ENCODE measurements at regions not wholly inside any gene's neighbourhood (a gene's known extent, or its start where the extent isn't known, plus 50 kb on each side); places are given as distances from the start of the nearest gene placed in this dataset.

DNA sequence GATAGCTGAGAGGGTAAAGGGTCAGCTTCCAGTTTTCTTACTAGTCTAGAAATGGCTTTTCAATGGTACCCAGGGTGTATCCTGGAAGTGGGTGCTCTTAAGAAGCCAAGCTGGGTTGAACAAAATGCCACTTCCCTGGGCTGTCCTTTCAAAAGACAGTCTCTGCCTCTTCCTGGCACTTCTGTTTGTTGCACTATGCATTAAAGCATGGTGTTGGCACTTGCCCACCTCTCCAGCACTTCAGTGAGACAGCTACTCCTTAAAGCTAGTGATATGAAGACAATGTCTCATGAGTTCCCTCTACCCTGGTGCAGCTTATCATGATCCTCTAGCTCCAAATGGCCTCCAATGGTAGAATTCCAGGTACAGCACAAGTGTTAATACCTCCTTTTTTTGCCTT, 74.3 kb upstream of the IGFBP5 start:
- TF ChIP-seq, protein P1, sequence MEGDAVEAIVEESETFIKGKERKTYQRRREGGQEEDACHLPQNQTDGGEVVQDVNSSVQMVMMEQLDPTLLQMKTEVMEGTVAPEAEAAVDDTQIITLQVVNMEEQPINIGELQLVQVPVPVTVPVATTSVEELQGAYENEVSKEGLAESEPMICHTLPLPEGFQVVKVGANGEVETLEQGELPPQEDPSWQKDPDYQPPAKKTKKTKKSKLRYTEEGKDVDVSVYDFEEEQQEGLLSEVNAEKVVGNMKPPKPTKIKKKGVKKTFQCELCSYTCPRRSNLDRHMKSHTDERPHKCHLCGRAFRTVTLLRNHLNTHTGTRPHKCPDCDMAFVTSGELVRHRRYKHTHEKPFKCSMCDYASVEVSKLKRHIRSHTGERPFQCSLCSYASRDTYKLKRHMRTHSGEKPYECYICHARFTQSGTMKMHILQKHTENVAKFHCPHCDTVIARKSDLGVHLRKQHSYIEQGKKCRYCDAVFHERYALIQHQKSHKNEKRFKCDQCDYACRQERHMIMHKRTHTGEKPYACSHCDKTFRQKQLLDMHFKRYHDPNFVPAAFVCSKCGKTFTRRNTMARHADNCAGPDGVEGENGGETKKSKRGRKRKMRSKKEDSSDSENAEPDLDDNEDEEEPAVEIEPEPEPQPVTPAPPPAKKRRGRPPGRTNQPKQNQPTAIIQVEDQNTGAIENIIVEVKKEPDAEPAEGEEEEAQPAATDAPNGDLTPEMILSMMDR (conservative IDR thresholded peaks at IDR 0.05; ENCODE audit: low read length), result no peak
- DNase-seq (ENCODE audit: low read depth), result no peak
- H3K4me3 ChIP-seq (ENCODE audit: low read length), result no peak overlapping the region

DNA sequence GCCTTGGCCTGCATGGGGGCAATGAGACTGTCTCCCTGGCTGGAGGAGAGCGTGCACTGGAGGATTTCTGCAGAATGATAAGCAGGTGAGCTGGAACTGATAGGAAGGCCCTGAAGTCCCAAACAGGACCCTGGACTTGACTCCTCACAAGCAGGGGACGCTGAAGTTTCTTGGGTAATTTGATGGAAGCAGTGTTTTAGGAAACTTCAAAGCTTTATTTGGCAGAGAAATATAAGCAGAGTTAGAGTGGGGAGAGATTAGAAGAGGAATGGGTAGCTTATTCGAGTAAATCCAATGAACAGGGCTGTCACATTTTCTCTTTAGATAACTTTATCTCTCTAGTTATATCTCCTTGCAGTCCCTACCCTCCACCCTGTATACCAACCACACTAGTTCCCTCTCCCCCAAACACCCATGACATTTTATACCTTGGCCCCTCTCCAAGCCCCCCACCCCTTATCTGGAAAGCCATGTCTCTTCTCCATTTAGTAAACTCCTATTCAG, 73.6 kb upstream of the IGFBP5 start:
- DNase-seq (ENCODE audit: low read depth), result no peak
- H3K4me3 ChIP-seq (ENCODE audit: low read length), result no peak overlapping the region
- TF ChIP-seq, protein P1 (conservative IDR thresholded peaks at IDR 0.05; ENCODE audit: low read length), result no peak

DNA sequence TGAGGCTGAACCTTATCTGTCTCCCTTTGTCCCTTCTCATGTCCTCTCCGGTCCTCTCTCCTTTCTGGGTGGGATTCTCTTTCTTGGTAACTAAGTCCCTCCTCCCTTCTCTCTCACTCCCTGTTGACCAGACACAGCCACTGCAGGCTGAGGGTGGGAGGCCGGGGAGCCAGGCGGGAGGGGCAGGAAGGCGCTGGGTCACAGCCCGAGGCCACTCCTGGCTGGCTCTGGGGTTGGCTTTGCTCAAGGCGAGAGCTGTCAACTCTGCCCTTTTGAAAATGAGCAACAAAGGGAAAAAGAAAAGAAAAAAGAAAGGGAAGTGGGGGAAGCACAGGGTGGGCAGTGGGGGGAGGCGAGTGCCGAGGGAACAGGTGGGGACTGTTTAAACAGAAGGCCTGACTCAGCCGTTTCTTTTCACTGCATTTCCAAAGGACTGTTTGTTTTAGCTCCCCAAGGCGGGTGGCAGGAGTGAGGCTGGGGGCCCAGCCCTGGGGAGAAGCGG, 70.5 kb upstream of the IGFBP5 start:
- TF ChIP-seq, protein P1 (conservative IDR thresholded peaks at IDR 0.05; ENCODE audit: low read length), result no peak
- no peak for DNase-seq (ENCODE audit: low read depth)
- H3K4me3 ChIP-seq (ENCODE audit: low read length), result no peak overlapping the region

DNA sequence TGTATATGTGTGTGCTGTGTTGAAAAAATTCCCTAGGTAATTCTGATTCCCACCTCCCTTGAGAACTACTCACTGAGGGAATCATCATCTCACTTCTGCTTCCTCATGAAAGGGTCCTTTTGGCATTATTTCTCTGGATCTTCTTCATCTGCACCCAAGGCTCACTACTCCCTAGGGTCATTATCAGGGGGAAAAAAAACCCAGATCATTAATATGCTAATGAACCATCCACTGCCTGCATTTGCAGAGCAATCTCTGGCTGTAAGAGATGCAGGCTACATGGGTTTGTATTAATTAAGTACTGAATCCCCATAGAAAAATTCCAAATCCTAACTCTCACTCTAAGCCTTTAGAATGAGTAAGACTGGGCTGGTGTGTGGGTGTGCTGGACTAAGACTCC, 68.0 kb upstream of the IGFBP5 start:
- TF ChIP-seq, protein P1 (conservative IDR thresholded peaks at IDR 0.05; ENCODE audit: low read length), result no peak
- H3K4me3 ChIP-seq (ENCODE audit: low read length), result no peak overlapping the region
- DNase-seq (ENCODE audit: low read depth), result no peak

DNA sequence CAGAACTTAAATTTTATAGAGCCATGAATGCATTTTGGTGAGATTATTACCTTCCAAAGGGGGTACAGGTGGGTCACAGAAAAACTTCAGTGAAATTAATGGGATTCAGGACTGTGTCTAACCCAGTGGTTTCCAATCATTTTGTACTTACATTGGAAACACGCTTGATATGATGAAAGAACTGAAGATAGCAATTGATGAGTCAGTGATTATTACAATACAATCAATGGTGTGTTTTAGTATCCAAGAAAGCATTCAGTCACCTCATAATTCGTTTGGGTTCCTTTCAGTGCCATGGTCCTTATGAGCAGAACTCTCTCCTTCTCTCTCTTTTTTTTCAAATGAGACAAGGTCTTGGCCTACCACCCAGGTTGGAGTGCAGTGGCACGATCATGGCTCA, 66.5 kb upstream of the IGFBP5 start:
- no peak for DNase-seq (ENCODE audit: low read depth)
- TF ChIP-seq, protein P1 (conservative IDR thresholded peaks at IDR 0.05; ENCODE audit: low read length), result no peak
- no peak overlapping the region for H3K4me3 ChIP-seq (ENCODE audit: low read length)

DNA sequence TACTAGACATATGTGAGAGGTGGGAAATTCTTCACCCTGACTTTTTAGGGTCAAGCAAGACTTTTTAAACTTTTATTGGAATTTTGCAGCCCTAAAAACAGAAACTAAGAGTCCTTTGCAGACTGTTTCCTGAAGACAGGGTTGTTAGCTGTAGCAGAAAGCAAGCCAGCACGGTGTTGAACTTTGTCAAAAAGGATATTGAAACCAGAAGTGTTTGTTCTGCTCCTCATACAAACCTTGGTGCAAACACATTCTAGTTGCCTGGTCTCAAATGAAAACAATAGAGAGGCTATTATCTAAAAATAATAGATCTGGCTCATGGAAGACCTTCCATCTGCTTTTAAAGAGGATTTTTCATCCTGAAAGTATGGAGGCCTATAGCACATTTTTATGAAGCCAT, 65.8 kb upstream of the IGFBP5 start:
- DNase-seq (ENCODE audit: low read depth), result no peak
- TF ChIP-seq, protein P1 (conservative IDR thresholded peaks at IDR 0.05; ENCODE audit: low read length), result no peak
- H3K4me3 ChIP-seq (ENCODE audit: low read length), result no peak overlapping the region

DNA sequence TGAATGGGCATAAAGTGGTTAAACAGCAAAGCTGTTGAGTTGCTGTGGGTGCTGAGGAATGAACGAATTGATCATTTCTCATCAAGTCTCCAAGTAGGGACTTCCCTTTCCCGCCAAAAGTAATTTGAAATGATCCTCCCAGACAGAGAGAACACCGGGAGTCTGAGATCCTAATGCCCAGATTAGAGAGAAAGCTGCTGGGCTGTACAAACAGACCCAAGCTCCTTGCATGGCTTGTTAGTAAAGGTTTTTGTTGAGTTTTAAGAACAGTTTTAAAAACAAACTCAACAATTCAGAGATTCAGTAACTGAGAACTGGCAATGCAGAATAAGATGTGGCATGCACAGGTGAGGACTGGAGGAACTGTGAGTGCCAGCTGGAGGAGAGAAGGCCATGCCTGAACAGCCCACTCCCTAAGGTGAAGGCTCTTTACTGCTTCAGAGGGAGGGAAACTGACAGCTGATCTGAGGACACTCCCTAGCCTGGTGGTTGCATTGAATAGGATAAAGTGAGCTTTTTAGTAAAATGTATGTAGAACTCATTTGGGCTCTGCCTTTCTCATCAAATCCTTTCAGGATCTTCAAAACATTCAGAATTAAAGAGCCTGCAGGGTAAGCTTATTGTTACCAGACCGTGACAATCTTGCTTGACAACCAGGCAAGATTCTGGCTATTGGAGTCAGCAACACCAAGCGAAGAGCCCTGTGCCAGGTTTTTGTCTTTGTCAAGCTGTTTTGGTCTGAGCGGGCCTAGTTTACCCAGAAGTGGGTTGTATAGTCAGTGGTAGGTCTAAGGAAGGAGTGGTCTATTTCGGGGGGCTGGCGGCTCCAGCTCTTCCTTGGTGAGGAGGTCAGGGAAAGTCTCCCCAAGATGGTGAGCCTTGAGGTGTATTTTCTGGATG, 63.2 kb upstream of the IGFBP5 start:
- TF ChIP-seq, protein P1 (conservative IDR thresholded peaks at IDR 0.05; ENCODE audit: low read length), result no peak
- H3K4me3 ChIP-seq (ENCODE audit: low read length), result no peak overlapping the region
- DNase-seq (ENCODE audit: low read depth), result no peak

All from AG10803 (cell line).